Hematopoietic multipotent progenitor cell treated with erythropoietin and hydrocortisone succinate and interleukin-3 and kit ligand, for 4 days (in vitro differentiated cells): ENCODE measurements at regions not wholly inside any gene's neighbourhood (a gene's known extent, or its start where the extent isn't known, plus 50 kb on each side); places are given as distances from the start of the nearest gene placed in this dataset.
A peak's percentile ranks its signal among the peaks of the same experiment; 100 is the strongest.
"Not testable (repeated sequence)": the region's sequence is repeated elsewhere in the genome, so short reads cannot be mapped to it uniquely, and the experiment has no call there.

Experiments
- DNase-seq: peaks from one replicate; pipeline ENCODE4 v3.0.0-alpha.2; 2015

DNA sequence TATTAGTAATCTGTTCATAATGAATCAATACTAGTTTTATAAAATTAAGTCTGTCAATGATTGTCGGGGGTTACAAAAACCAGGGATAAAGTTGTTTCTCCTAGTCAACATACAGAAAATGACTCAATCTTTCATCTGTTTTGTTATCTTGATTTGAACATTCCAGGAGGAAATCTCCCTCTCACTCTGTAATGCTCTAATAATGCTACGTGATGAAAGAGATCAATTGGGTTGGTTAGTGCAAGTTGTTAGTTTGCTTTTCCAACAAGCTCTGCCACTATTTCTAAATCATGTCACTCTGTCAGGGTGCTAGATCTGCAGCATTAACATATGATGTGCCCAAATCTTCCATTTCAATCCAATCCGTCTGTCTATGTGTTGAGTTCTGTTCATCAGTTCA is 379.5 kb upstream of the GJE1 start:
- DNase-seq = no peak

DNA sequence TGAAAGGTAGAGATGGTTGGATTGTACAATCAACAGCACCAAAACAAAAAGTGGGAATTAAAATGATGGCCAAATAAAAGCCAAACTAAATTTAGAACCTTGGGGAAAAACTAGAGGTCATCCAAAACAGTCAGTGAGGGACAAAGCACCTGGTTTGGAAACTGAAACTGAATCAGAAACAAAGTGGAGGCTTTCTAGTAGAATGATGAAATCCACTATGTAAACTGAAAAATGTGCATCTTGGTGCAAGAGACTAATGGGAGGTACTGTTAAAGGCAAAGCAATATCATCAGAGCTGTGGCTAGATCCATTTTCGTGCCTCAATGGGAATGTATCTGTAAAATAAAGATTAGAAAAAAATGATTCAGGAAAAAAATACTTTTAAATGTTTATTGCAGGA is 380.0 kb upstream of the GJE1 start:
- DNase-seq = no peak

DNA sequence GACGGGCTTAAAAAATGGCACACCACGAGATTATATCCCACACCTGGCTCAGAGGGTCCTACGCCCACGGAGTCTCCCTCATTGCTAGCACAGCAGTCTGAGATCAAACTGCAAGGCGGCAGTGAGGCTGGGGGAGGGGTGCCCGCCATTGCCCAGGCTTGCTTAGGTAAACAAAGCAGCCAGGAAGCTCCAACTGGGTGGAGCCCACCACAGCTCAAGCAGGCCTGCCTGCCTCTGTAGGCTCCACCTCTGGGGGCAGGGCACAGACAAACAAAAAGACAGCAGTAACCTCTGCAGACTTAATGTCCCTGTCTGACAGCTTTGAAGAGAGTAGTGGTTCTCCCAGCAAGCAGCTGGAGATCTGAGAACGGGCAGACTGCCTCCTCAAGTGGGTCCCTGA is 386.4 kb upstream of the GJE1 start:
- not testable (repeated sequence) for DNase-seq

- DNase-seq = no peak
These were observed 387.8 kb upstream of the GJE1 start for GRCh38 chr6:141744971-141745370.

DNA sequence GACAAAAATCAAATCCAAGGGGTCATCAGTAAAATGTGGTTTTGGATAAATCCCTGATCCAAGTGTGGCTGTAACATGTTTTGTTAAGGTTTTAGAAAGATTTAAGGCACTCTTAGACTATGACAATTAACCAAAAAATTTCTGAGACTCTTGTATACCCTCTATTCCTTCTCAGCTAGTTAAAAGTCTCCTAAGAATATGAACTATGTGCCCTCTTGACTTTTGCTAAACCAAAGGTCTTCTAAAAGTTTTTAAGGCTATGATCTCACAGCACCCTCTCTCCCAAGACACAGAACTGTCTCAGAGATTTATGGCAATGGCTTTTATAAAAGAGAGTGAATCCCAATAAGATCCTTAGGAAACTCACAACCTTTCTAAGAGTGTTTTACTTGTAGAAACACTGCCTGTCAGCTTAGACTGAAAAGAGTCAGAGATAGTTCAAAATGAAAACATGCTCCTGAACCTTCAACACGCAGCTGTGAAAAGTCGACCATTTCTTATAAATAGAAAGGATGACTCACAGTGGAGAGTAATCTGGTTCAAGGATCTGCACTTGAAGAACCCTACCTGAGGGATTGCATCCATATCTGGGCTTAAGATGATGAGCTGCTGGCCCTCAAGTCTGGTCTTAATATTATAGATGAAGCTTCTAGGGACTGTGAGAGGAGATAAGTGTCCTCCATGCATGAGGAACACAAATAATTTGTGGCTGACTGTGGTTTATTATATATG is 388.4 kb upstream of the GJE1 start:
- no peak for DNase-seq

- no peak for DNase-seq
These were observed 396.6 kb upstream of the GJE1 start for GRCh38 chr6:141736104-141736503.

DNA sequence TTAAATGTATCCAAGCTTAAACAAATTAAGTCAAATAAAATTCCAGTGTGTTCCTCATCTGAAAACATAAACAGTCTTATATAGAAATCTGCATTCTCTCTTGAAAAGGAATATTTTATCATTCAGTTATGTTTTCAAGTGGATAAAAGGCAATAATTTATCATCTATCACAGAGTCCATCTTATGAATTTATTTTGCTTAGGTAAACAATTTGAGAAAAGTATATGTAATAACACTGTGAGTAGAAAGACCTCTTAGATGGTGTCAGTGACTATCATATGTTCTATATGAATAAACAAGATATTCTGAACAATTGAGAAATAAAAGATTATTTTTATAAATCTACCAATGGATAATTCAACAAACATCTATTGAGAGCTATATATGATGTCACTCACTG is 397.6 kb upstream of the GJE1 start:
- no peak for DNase-seq

DNA sequence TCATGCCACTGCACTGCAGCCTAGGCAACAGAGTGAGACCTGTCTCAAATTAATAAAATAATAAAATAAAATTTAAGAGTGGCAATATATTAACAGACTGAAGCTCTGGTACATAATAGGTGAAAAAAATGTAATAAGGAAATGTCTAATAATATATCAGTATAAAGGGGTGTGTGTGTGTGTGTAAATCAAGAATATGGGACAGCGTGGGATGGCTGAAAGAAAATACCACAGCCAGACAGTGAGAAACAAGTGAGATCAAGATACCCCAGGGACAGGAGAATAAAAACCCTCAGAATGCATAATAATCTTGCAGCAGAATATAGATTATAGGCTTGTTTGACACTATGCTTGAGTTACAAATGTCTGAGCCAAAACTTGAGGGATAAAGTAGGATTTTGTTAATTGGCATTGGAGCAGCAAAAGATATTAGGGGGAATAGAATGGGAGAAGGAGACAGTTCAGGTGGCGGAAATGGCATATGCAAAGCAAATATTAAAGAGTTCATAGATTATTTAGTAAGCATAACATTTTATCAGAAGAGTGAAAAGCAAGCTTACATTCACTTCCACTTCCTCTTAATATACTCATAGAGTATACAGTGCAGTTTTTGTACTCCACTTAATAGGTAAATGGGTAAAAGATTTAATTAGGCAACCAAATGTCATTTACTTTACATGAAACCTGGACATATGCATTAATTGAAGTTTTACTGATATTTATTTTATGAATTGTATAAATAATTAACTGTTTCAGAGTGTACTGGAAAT is 398.5 kb upstream of the GJE1 start:
- DNase-seq = no peak

DNA sequence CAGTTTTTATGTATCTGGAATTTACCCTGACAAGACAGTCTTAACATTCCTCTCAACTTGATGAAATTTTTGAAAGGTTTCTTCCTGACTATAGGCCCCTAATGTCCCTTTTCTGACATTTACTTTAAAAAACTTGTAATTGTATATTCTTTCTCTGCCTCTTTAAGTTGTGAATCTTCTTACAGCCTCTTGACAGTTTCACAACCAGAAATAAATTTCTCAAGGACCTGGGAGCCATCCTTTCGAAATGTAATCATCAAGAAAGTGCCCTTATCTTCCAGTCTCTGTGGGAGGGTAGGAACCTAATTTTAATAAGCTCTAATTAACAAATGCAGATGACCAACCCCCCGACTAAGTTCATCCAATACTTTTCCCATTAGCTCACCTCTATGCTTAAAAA is 403.6 kb upstream of the GJE1 start:
- DNase-seq = no peak

DNA sequence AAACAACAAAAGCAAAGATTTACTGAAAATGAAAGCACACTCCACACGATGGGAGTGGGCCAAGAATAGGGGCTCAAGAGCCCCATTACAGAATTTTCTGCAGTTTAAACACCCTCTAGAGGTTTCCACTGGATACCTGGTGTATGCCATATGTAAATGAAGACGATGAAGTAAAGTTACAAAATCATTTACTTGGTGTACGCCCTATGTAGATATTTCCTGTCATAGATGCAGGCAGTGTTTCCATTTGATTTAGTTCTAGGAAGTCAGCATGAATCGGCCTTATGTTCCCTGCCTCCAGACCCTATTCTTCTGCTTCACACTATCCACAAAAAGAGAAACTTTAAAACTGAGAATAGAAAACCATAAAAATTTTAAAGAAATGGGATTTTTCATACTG is 404.4 kb upstream of the GJE1 start:
- no peak for DNase-seq

DNA sequence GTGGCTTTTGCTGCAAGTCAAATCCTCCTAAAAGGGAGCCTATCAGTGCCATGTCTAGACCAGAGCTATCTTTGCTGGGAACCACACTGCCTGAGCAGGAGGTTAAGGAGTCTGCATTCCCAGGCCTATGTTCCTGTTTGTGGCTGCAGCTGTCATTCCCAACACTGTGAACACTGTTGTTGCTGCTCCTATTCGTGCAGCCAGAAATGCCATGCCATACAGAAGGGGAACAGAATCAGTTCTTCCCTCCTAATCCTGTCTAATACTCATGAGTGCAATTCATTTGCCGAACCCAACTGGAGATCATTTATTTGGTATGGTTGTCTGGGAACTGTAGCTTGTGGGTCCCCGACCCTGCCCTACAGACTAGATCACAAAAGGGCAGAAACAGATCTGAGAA is 406.5 kb upstream of the GJE1 start:
- no peak for DNase-seq

- DNase-seq = no peak
These were observed 408.0 kb upstream of the GJE1 start for GRCh38 chr6:141724731-141725130.

- DNase-seq = no peak
These were observed 413.2 kb upstream of the GJE1 start for GRCh38 chr6:141719476-141719875.

DNA sequence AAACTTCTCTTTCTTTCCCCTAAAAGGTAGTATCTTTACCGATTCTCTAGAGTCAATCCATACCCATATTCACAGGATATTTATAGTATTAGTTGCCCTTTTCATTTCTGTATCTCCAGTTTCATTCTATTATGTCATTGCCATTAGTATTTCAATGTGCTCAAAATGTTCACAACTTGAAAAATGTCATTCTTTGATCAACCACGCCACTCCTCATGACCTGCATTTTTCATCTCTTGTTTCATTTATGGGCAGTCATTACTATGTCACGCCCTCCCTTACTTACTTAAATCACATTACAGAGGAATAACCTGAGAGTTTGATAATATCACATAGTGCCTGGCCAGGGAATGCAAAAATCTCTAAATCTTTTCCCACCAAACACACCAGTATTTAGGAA is 427.3 kb upstream of the GJE1 start:
- no peak for DNase-seq

DNA sequence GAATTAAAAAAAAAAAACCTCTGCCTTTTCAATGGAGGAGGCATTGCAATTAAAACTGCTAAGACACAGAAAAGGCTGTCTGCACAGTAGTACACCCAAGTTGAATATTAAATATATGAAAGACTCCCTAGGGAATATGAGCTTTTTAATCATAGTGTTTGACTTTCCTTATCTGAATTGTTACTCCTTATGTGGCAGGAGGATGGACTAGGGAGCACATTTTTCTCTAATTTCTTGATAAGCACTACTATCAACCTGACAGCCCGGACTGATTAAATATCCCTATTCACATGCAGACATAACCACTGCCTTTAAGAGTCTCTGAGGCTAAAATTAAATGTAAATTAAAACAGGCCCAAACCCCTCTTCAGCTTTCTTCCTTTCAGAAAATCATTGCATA is 428.6 kb upstream of the GJE1 start:
- DNase-seq = no peak

DNA sequence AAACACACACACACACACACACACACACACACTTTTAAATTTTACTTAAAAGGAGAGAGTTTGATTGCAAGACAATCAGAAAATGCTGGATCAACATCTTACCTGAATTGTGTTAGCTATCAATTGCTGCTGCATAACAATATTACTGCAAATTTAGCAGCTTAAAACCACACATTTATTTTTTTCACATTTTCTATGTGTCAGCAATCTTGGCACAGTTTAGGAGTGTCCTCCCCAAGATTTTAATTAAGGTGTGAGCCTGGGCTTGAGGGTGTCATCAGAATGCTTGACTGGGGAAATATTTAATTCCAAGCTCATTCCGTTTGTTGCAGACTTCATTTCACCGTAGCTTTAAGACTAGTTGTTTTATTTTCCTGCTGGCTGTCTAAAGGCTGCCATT is 431.0 kb upstream of the GJE1 start:
- DNase-seq = no peak

DNA sequence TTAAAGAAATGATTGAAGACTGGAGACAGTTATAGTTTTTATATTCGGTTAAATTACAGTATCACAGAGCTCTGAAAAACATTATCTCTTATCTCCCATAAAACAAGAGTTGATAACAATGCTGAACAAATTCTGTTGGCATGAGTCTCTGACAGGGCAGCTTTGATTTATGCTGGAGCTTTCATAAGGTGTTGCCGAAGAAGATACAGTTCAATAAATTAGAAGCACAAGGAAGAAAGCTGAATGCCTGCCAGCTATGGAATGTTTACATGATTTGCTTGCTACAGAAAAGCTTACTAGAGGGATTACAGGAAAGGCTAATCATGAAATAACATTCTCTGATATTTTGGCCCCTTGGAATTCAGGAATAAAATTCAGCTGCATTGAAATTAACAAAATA is 431.9 kb upstream of the GJE1 start:
- no peak for DNase-seq

- DNase-seq = no peak
These were observed 443.8 kb upstream of the GJE1 start for GRCh38 chr6:141688916-141689315.

DNA sequence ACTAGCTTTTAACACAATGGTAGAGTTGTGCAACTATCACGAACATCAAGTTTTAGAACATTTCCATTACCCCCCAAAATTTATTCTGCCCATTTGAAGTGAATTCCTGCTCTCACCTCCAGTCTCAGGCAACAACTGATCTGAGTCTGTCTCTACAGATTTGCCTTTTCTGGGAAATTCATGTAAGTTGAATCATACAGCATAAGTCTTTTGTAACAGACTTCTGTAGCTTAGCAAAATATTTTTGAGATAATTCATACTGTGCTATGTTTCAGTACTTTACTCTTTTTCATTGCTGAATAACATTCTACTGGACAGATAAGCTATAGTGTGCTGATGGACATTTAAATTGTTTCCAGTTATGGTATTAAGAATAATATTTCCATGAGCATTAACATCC is 447.3 kb upstream of the GJE1 start:
- DNase-seq = no peak

DNA sequence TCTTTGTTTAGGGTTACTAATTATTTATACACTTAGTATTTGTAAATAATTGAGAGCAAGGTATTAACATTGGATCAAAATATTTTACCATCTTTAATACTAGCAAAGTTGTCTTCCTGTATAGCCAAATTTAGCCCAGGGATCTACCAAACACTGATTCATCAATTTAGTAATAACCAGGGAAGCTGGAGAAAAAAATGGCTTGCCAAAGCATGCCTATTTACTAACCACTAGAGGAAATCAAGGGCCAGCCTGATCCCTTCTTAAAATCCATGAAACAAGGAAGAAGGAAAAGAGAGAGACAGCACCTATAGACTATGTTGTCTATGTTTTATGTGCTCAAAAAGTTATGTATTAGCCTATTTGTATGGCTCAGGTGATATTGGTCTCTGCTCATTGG is 450.3 kb upstream of the GJE1 start:
- DNase-seq = no peak

DNA sequence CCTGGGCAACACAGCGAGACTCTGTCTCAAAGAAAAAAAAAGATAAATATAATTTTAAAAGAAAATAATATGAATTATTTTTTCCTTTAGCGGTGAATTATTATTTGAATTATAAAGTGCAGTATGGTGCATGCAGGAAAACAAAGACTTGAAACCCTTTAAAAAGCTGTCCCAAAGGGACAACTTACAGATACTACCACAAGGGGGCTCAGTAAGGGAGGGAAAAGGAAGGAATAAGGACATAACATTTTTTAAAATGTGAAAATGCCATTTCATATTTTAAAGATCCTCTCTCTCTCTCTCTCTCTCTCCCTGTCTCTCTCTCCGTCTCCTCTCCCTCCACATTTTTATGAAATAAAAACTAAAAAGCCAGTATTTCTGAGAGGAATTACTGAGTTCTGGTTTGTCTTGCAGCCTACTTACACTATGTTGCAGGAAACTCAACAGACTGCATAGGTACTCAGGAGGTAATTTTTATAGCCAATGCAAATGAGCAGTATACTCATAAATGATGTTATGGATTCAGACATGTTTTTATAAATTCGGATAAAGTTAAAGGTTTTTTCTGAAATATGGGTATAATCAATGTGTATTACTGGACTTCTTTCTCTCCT is 455.0 kb upstream of the GJE1 start:
- DNase-seq = peak; percentile 66

DNA sequence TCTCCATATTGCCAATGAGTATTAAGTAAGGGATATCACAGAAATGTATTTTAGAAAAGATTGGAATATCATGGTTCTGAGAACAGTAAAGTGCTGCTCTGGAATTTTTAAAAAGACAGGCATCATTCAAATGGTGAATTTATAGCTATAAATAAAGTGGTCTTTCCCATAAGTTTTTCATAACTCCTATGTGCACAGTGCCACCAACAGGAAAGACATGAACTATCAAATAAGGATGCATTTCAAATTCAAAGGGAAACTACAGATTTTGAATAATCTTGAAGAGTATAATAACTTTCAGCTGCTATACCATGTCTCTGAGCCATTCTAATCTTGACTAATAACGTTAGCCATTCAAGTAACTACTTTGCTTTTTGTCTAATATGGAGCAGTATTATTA is 456.8 kb upstream of the GJE1 start:
- DNase-seq = peak; percentile 4

- no peak for DNase-seq
These were observed 463.6 kb upstream of the GJE1 start for GRCh38 chr6:141669141-141669540.

DNA sequence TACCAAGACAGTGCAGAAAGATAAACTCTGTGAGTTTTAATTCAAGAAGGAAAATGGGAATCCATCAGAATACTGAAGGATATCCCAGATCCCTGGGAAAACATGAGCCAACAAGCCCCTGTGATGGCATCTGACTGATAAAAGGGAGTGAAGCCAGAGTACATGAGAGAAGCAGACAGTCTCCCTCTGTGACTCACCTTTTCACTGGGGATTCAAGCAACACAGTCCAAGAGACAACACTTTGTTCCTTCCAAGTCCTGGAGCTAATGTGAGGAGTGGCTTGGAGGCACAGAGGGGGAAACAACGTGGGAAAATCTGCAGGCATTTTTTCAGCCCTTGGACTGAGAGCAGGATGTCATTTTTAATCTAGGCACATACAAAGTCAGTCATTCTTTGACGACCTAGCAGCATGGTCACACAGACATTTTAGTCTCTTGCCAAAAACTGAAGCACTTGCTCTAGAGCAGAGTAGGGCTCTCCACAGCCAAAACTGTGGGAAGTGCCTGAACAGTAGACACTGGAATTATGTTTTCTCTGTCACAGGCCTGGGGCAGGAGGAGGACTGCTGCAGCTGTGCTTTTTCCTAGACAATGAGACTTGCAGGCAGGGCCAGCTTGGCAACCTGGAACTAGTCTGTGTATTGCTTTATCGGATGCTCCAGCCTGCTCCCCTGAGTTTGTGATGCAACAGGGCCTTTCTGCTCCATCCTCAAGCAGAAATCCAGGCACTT is 465.0 kb upstream of the GJE1 start:
- no peak for DNase-seq
